ENCODE measurements at regions not wholly inside any gene's neighbourhood (a gene's known extent, or its start where the extent isn't known, plus 50 kb on each side); places are given as distances from the start of the nearest gene placed in this dataset.

DNA sequence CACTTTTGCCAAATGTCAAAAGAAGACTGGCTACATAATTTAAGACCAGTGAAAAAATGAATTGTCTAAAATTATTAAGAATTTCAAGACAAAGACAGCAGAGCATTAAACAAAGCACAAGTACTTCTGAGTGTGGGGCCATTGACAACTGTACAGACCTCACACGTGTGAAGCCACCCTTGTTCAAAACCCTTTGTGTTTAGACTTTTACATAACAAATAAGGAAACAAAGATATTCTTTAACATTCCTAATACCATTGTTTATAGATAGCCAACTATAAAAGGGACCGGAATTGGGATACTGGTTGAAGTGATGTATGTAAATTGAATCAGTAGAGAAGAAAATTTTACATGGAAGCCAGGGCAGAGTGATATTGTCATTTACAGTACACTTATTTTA is 624.2 kb downstream of the PCDH18 start:
- no peak overlapping the region for H3K4me3 Mint-ChIP-seq
- no peak overlapping the region for H3K27ac Mint-ChIP-seq

DNA sequence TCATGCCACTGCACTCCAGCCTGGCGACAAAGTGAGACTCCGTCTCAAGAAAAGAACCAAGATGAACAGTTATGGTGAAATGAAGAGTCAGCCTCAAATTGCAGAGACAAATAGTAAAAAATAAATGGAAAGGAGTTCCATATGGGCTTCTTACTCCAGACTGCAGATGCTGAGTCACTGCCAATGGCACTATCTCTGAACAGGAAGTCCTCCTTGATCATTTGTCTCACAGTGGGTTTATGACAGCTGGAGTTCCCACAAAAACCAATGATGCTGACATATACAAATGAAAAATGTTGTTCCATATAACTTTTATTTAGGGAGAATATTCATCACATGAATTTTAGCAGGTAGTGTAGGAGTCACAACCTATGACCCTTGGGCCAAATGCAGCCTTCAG is 631.6 kb downstream of the PCDH18 start:
- no peaks in the 10 kb centered on the region for H3K27me3 Mint-ChIP-seq (ENCODE audit: insufficient read depth)
- H3K4me1 Mint-ChIP-seq (ENCODE audit: low read depth) = no peaks in the 10 kb centered on the region
- H3K9me3 Mint-ChIP-seq = no peaks in the 10 kb centered on the region
- H3K4me3 Mint-ChIP-seq = no peak overlapping the region
- TF ChIP-seq, protein P1, sequence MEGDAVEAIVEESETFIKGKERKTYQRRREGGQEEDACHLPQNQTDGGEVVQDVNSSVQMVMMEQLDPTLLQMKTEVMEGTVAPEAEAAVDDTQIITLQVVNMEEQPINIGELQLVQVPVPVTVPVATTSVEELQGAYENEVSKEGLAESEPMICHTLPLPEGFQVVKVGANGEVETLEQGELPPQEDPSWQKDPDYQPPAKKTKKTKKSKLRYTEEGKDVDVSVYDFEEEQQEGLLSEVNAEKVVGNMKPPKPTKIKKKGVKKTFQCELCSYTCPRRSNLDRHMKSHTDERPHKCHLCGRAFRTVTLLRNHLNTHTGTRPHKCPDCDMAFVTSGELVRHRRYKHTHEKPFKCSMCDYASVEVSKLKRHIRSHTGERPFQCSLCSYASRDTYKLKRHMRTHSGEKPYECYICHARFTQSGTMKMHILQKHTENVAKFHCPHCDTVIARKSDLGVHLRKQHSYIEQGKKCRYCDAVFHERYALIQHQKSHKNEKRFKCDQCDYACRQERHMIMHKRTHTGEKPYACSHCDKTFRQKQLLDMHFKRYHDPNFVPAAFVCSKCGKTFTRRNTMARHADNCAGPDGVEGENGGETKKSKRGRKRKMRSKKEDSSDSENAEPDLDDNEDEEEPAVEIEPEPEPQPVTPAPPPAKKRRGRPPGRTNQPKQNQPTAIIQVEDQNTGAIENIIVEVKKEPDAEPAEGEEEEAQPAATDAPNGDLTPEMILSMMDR (IDR thresholded peaks at IDR 0.05) = no peak
- DNase-seq = no peak
- H3K27ac Mint-ChIP-seq = no peak overlapping the region
- no peaks in the 10 kb centered on the region for H3K36me3 Mint-ChIP-seq (ENCODE audit: low read depth)

More for the DNA sequence above, 624.2 kb downstream of the PCDH18 start:
- Mint-ChIP-seq H3K4me1 (ENCODE audit: low read depth) (no peaks in the 10 kb centered on the region), H3K36me3 (ENCODE audit: low read depth) (no peaks in the 10 kb centered on the region), H3K27me3 (ENCODE audit: insufficient read depth) (no peaks in the 10 kb centered on the region), H3K9me3 (no peaks in the 10 kb centered on the region)
- DNase-seq = no peak
- TF ChIP-seq, protein P1 (IDR thresholded peaks at IDR 0.05) = no peak

DNA sequence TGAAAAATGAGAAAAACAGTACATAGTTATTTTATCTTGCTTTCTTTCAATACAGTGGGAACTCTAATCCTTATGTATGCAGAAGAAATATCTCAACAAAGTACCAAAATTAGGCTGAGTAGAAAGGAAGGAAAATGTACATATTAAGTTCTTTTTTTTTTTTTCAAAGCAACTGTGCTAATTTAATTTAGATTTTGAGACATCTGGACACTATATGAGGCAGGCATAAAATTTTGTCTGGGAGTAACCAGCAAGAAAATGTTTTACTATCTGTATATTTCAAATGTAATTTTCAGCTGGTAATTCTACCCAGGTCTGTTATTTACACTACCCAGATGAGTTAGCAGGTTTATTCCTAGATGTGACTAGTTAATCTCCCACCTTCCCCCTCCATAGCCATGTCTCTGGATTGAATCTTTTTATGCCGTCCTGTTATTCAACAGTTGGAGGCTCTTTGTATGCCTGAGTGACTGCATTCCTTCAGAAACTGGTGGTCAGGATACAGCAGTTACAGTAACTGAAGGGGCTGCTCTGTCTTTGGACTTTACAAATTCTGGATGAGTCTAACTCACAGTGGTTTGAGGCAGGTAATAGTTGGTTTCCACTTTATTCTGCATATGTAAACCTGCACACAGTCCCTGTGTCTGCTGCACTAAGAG is 633.6 kb downstream of the PCDH18 start:
- TF ChIP-seq, protein P1 (IDR thresholded peaks at IDR 0.05) = no peak
- H3K27ac Mint-ChIP-seq = no peak overlapping the region
- H3K4me1 Mint-ChIP-seq (ENCODE audit: low read depth) = no peaks in the 10 kb centered on the region
- no peak for DNase-seq
- no peak overlapping the region for H3K4me3 Mint-ChIP-seq
- no peaks in the 10 kb centered on the region for H3K36me3 Mint-ChIP-seq (ENCODE audit: low read depth)
- no peaks in the 10 kb centered on the region for H3K9me3 Mint-ChIP-seq
- no peaks in the 10 kb centered on the region; the same call in 1 of the 2 replicates for H3K27me3 Mint-ChIP-seq (ENCODE audit: insufficient read depth)

DNA sequence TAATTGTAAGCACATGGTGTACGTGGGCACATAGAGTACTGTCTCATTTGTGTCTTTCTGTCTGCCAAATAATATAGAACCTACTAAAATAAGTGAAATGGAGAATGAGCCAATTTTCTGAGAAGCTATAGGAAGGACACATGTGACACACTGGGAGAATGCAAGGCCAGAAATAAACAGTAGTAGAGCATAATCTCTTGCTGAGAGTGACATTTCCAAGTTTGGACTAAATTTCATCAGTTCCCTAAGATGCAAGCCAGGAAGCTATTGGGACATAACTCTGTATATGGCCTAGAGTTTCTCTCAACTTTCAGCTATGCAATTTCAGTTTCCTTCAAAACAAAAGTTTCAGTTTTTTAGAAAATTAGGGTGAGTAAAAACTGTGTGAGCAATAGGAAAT is 638.7 kb downstream of the PCDH18 start:
- Mint-ChIP-seq H3K27me3 (ENCODE audit: insufficient read depth) (no peaks in the 10 kb centered on the region; the same call in none of the 2 replicates), H3K27ac (no peak overlapping the region), H3K4me3 (no peak overlapping the region), H3K4me1 (ENCODE audit: low read depth) (no peaks in the 10 kb centered on the region), H3K9me3 (no peaks in the 10 kb centered on the region; the same call in 1 of the 2 replicates), H3K36me3 (ENCODE audit: low read depth) (no peaks in the 10 kb centered on the region)
- DNase-seq = no peak
- TF ChIP-seq, protein P1 (IDR thresholded peaks at IDR 0.05) = no peak

DNA sequence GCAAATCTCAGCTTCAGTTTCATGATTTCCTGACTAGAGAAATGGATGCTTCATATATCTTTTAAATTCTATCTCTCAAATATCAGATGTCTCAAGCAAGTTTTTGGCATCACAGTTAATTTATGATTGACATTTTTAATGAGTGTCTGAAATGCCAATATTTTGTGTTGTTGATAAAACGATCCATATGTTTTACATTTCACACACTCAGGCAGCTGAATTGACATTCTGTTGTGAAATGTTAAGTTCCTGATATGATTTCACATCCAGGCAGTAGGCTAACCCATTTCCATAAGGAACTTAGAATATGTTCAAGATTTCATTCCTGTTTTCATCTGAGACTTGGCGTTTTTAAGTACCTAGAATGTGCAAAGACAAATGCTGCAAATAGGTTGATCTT is 650.6 kb downstream of the PCDH18 start:
- Mint-ChIP-seq H3K4me1 (ENCODE audit: low read depth) (no peaks in the 10 kb centered on the region), H3K27me3 (ENCODE audit: insufficient read depth) (no peaks in the 10 kb centered on the region), H3K9me3 (no peaks in the 10 kb centered on the region; the same call in 1 of the 2 replicates), H3K36me3 (ENCODE audit: low read depth) (no peaks in the 10 kb centered on the region), H3K4me3 (no peak overlapping the region), H3K27ac (no peak overlapping the region)
- TF ChIP-seq, protein P1 (IDR thresholded peaks at IDR 0.05) = no peak
- no peak for DNase-seq

All from HFFc6 (cell line).